Activated CD4-positive, alpha-beta memory T cell treated with anti-CD3 and anti-CD28 coated beads, Interleukin-2, amount 10 ng/mL, durations not matched to agents 7 days and 5 days (primary cell): ENCODE measurements at regions not wholly inside any gene's neighbourhood (a gene's known extent, or its start where the extent isn't known, plus 50 kb on each side); places are given as distances from the start of the nearest gene placed in this dataset.

Experiments used
- CTCF ChIA-PET: fragments of 350-600 bp; sonication (Branson Sonifier 250); formaldehyde crosslinking; loops from one replicate; lab custom pipeline; 2021; ENCODE audit warnings: antibody characterized with exemption, inconsistent platforms; lab: Charles Lee
- POLR2A ChIA-PET: fragments of 350-600 bp; sonication (Branson Sonifier 250); formaldehyde crosslinking; loops from one replicate; lab custom pipeline; 2021; ENCODE audit warnings: antibody characterized with exemption; lab: Charles Lee
- DNase-seq: peaks from one replicate; pipeline ENCODE4 v3.0.0-alpha.2; 2020
- H3K27ac Mint-ChIP-seq: one replicate; pipeline ENCODE4 v1.8.0; 2021; ENCODE audit warnings: mild to moderate bottlenecking, mixed read lengths
- H3K27me3 Mint-ChIP-seq: one replicate; pipeline ENCODE4 v1.8.0; 2021; ENCODE audit warnings: mixed read lengths
- H3K36me3 Mint-ChIP-seq: one replicate; pipeline ENCODE4 v1.8.0; 2021; ENCODE audit warnings: low read depth, mixed read lengths
- H3K4me1 Mint-ChIP-seq: one replicate; pipeline ENCODE4 v1.8.0; 2021; ENCODE audit warnings: mixed read lengths
- H3K4me3 Mint-ChIP-seq: one replicate; pipeline ENCODE4 v1.8.0; 2021; ENCODE audit warnings: mild to moderate bottlenecking, mixed read lengths
- H3K9me3 Mint-ChIP-seq: one replicate; pipeline ENCODE4 v1.8.0; 2021; ENCODE audit warnings: mixed read lengths

DNA sequence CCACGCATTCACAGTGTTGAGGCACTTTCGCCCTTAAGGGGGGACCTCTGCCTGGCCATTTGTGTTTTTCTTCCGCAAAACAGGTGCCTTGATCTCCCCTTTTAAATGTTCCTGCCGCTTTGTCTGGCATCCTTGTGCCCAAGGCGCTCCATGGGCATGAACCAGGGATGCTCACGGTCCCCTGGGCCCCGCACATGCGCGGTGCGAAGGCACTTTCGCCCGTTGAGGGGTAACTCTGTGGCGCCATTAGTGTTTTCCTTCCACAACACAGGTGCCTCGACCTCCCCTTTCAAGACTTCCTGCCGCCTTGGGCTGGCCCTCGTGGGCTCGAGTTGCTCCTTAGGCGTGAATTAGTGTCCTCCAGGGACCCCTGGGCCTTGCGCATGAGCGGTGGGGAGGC lies 335.5 kb downstream of the ALG10 start:
- ChIA-PET POLR2A (no interaction called here), CTCF (no interaction called here)
- Mint-ChIP-seq H3K27ac (no peak overlapping the region), H3K4me3 (no peak overlapping the region), H3K27me3 (no peaks in the 10 kb centered on the region), H3K4me1 (no peaks in the 10 kb centered on the region), H3K9me3 (peaks cover 3% of the 10 kb centered on the region), H3K36me3 (no peaks in the 10 kb centered on the region)
- DNase-seq, result no peak

DNA sequence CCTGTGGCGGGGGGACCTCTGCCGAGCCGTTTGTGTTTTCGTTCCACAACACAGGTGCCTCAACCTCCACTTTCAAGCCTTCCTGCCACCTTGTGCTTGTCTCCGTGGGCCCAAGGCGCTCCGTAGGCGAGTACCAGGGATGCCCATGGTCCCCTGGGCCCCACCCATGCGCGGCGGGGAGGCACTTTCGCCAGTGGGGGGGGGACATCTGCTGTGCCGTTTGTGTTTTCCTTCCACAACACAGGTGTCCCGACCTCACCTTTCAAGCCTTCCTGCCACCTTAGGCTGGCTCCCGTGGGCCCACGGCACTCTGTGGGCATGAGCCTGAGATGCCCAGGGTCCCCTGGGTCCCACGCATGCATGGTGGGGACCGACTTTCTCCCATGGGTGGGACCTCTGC lies 335.9 kb downstream of the ALG10 start:
- Mint-ChIP-seq H3K4me3 (no peak overlapping the region), H3K9me3 (peaks cover 3% of the 10 kb centered on the region), H3K36me3 (no peaks in the 10 kb centered on the region), H3K4me1 (no peaks in the 10 kb centered on the region), H3K27me3 (no peaks in the 10 kb centered on the region), H3K27ac (no peak overlapping the region)
- POLR2A ChIA-PET, result no interaction called here
- no peak for DNase-seq
- CTCF ChIA-PET, result no interaction called here

DNA sequence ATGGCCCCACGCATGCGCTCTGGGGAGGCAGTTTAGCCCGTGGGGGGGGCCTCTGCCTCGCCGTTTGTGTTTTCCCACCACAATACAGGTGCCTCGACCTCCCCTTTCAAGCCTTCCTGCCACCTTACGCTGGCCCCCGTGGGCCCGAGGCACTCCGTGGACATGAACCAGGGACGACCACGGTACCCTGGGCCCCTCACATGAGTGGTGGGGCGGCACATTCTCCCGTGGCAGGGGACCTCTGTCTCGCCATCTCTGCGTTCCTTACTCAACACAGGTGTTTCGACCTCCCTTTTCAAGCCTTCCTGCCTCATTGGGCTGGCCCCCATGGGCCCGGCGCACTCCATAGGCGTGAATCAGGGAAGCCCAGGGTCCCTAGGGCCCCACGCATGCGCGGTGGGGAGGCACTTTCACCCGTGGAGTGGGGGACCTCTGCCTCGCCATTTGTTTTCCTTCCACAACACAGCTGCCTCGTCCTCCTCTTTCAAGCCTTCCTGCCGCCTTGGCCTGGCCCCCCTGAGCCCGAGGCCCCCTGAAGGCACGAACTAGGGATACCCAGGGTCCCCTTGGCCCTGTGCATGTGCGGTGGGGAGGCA lies 339.5 kb downstream of the ALG10 start:
- H3K27ac Mint-ChIP-seq, result no peak overlapping the region
- DNase-seq, result no peak
- ChIA-PET CTCF (no interaction called here), POLR2A (no interaction called here)
- H3K9me3 Mint-ChIP-seq, result peaks cover 11% of the 10 kb centered on the region
- H3K4me1 Mint-ChIP-seq, result no peaks in the 10 kb centered on the region
- H3K4me3 Mint-ChIP-seq, result no peak overlapping the region
- H3K27me3 Mint-ChIP-seq, result no peaks in the 10 kb centered on the region
- H3K36me3 Mint-ChIP-seq, result no peaks in the 10 kb centered on the region

DNA sequence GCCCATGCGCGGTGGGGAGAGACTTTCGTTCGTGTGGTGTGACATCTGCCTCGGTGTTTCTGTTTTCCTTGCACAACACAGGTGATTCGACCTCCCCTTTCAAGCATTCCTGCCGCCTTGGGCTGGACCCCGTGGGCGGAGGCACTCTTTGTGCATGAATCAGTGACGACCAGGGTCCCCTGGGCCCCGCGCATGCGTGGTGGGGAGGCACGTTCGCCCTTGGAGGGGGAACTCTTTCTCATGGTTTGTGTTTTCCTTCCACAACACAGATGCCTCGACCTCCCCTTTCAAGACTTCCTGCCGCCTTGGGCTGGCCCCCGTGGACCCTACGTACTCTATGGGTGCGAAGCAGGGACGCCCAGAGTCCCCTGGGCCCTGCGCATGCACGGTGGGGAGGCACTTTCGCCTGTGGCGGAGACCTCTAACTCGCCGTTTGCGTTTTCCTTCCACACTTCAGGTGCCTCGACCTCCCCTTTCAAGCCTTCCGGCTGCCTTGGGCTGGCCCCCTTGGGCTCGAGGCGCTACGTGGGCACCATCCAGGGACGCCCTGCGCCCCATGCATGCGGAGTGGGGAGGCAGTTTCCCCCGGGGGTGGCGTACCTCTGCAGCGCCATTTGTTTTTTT lies 340.9 kb downstream of the ALG10 start:
- no peaks in the 10 kb centered on the region for H3K4me1 Mint-ChIP-seq
- H3K36me3 Mint-ChIP-seq, result no peaks in the 10 kb centered on the region
- peaks cover 13% of the 10 kb centered on the region for H3K9me3 Mint-ChIP-seq
- ChIA-PET CTCF (no interaction called here), POLR2A (no interaction called here)
- H3K27ac Mint-ChIP-seq, result no peak overlapping the region
- DNase-seq, result no peak
- no peaks in the 10 kb centered on the region for H3K27me3 Mint-ChIP-seq
- no peak overlapping the region for H3K4me3 Mint-ChIP-seq

DNA sequence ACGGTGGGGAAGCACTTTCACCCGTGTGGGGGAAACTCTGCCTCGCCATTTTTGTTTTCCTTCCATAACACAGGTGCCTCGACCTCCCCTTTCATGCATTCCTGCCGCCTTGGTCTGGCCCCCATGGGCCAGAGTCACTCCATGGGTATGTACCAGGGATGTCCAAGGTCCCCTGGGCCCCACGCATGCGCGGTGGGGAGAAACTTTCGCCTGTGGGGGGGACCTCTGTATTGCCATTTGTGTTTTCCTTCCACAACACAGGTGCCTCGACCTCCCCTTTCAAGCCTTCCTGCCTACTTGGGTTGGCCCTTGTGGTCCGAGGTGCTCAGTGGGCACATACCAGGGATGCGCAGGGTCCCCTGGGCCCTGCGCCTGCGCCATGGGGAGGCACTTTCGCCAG lies 345.8 kb downstream of the ALG10 start:
- H3K36me3 Mint-ChIP-seq, result no peaks in the 10 kb centered on the region
- peaks cover 21% of the 10 kb centered on the region for H3K9me3 Mint-ChIP-seq
- ChIA-PET POLR2A (no interaction called here), CTCF (no interaction called here)
- no peaks in the 10 kb centered on the region for H3K27me3 Mint-ChIP-seq
- H3K4me3 Mint-ChIP-seq, result no peak overlapping the region
- H3K27ac Mint-ChIP-seq, result no peak overlapping the region
- no peak for DNase-seq
- no peaks in the 10 kb centered on the region for H3K4me1 Mint-ChIP-seq

DNA sequence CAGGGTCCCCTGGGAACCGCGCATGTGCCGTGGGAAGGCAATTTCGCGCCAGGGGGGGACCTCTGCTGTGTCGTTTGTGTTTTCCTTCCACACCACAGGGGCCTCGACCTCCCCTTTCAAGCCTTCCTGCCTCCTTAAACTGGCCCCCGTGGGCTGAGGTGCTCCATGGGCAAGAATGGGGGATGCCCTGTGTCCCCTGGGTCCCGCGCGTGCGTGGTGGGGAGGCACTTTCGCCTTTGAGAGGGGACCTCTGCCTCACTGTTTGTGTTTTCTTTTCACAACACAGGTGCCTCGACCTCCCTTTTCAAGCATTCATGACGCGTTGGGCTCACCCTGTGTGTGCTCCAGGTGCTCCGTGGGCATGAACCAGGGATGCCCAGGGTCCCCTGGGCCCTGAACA lies 348.8 kb downstream of the ALG10 start:
- CTCF ChIA-PET, result no interaction called here

DNA sequence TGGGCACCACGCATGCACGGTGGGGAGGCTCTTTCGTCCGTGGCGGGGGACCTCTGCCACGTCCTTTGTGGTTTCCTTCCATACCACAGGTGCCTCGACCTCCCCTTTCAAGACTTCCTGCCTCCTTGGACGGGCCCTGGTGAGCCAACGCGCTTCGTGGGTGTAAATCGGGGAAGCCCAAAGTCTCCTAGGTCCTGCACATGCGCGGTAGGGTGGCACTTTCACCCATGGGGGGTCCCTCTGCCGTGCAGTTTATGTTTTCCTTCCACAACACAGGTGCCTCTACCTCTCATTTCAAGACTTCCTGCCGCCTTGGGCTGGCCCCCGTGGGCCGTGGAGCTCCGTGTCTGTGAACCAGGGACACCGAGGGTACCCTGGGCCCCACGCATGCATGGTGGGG lies 349.7 kb downstream of the ALG10 start:
- Mint-ChIP-seq H3K27me3 (no peaks in the 10 kb centered on the region), H3K9me3 (peaks cover 24% of the 10 kb centered on the region), H3K4me3 (no peak overlapping the region), H3K36me3 (no peaks in the 10 kb centered on the region), H3K27ac (no peak overlapping the region), H3K4me1 (no peaks in the 10 kb centered on the region)
- CTCF ChIA-PET, result no interaction called here
- no peak for DNase-seq
- POLR2A ChIA-PET, result no interaction called here

More for the DNA sequence above, 348.8 kb downstream of the ALG10 start:
- Mint-ChIP-seq H3K4me3 (no peak overlapping the region), H3K36me3 (no peaks in the 10 kb centered on the region), H3K9me3 (peaks cover 27% of the 10 kb centered on the region), H3K27ac (no peak overlapping the region), H3K4me1 (no peaks in the 10 kb centered on the region), H3K27me3 (no peaks in the 10 kb centered on the region)
- POLR2A ChIA-PET, result no interaction called here
- no peak for DNase-seq

DNA sequence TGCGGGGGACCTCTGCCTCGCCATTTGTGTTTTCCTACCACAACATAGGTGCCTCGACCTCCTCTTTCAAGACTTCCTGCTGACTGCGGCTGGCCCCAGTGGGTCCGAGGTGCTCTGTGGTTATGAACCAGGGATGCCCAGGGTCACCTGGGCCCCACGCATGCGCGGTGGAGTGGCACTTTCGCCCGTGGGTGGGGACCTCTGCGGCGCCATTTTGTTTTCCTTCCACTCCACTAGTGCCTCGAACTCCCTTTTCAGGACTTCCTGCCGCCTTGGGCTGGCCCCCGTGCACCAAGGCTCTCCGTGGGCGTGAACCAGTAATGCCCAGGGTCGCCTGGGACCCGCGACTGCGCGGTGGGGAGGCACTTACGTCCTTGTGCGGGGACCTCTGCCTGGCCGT lies 351.6 kb downstream of the ALG10 start:
- CTCF ChIA-PET, result no interaction called here
- Mint-ChIP-seq H3K27ac (no peak overlapping the region), H3K36me3 (no peaks in the 10 kb centered on the region), H3K27me3 (no peaks in the 10 kb centered on the region), H3K9me3 (peaks cover 26% of the 10 kb centered on the region), H3K4me1 (no peaks in the 10 kb centered on the region), H3K4me3 (no peak overlapping the region)
- no peak for DNase-seq
- POLR2A ChIA-PET, result no interaction called here

DNA sequence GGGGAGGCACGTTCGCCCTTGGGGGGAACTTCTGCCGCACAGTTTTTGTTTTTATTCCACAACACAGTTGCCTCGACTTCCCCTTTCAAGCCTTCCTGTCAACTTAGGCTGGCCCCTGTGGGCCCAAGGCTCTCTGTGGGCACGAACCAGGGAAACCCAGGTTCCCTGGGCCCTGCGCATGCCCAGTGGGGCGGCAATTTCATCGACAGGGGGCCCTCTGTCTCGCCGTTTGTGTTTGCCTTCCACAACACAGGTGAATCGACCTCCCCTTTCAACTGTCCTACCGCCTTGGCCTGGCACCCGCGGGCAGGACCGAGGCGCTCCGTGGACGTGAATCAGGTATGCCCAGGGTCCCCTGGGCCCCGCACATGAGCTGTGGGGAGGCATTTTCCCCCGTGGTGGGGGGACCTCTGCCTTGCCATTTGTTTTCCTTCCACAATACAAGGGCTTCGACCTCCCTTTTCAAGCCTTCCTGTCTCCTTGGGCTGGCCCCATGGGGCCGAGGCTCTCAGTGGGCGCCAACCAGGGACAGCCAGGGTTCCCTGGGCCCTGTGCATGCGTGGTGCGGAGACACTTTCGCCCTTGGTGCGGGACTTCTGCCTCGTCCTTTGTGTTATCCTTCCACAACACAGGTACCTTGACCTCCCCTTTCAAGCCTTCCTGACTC lies 354.0 kb downstream of the ALG10 start:
- Mint-ChIP-seq H3K9me3 (peaks cover 31% of the 10 kb centered on the region), H3K4me1 (no peaks in the 10 kb centered on the region), H3K4me3 (no peak overlapping the region), H3K36me3 (no peaks in the 10 kb centered on the region), H3K27me3 (no peaks in the 10 kb centered on the region), H3K27ac (no peak overlapping the region)
- POLR2A ChIA-PET, result no interaction called here
- no peak for DNase-seq
- CTCF ChIA-PET, result no interaction called here

DNA sequence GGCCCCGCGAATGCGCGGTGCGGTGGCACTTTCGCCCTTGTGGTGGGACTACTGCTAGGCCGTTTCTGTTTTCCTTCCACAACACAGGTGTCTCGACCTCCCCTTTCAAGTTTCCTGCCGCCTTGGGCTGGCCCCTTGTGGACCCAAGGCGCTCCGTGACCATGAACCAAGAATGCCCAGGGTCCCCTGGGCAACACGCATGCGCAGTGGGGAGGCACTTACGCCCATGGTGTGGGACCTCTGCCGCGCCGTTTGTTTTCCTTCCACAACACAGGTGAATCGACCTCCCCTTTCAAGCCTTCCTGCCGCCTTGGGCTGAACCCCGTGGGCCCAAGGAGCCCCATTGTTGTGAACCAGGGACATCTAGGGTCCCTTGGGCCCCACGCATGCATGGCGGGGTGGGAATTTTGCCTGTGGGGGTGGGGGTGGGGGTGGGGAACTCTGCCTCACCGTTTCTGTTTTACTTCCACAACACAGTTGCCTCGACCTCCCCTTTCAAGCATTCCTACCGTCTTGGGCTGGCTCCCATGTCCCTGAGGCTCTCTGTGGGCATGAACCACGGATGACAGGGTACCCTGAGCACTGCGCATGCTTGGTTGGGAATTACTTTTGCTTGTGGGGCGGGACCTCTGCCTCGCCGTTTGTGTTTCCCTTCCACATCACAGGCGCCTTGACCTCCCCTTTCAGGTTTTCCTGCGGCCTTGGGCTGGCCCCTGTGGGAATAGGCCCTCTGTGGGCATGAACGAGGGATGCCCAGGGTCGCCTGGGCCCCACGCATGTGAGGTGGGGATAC lies 355.1 kb downstream of the ALG10 start:
- no peaks in the 10 kb centered on the region for H3K4me1 Mint-ChIP-seq
- no peak overlapping the region for H3K27ac Mint-ChIP-seq
- H3K4me3 Mint-ChIP-seq, result no peak overlapping the region
- peaks cover 34% of the 10 kb centered on the region for H3K9me3 Mint-ChIP-seq
- POLR2A ChIA-PET, result no interaction called here
- H3K36me3 Mint-ChIP-seq, result no peaks in the 10 kb centered on the region
- CTCF ChIA-PET, result no interaction called here
- DNase-seq, result no peak
- H3K27me3 Mint-ChIP-seq, result no peaks in the 10 kb centered on the region

DNA sequence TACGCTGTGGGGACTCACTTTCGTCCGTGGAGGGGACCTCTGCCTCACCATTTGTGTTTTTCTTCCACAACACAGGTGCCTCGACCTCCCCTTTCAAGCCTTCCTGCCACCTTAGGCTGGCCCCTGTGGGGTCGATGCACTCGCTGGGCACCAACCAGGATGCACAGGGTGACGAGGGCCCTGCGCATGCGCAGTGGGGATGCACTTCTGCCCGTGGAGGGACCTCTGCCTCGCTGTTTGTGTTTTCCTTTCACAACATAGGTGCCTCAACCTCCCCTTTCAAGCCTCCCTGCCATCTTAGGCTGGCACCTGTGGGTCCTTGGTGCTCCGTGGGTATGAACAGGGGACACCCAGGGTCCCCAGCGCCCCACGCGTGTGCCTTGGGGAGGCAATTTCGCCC lies 356.8 kb downstream of the ALG10 start:
- CTCF ChIA-PET, result no interaction called here
- Mint-ChIP-seq H3K27ac (no peak overlapping the region), H3K27me3 (no peaks in the 10 kb centered on the region), H3K36me3 (no peaks in the 10 kb centered on the region), H3K4me1 (no peaks in the 10 kb centered on the region), H3K4me3 (no peak overlapping the region), H3K9me3 (peaks cover 25% of the 10 kb centered on the region)
- no peak for DNase-seq
- POLR2A ChIA-PET, result no interaction called here

DNA sequence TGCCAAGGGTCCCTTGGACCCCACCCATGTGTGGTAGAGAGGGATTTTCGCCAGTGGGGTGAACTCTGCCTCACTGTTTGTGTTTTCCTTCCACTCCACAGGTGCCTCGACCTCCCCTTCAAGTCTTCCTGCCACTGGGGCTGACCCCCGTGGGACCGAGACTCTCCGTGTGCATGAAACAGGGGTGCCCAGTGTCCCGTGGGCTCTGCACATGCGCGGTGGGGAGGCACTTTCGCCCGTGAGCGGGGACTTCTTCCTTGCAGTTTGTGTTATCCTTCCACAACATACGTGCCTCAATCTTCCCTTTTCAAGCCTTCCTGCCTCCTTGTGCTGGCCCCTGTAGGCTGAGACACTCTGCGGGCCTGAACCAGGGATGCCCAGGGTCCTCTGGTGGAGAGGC lies 362.4 kb downstream of the ALG10 start:
- peaks cover 39% of the 10 kb centered on the region for H3K9me3 Mint-ChIP-seq
- H3K36me3 Mint-ChIP-seq, result no peaks in the 10 kb centered on the region
- no peaks in the 10 kb centered on the region for H3K27me3 Mint-ChIP-seq
- no peak overlapping the region for H3K27ac Mint-ChIP-seq
- CTCF ChIA-PET, result no interaction called here
- H3K4me1 Mint-ChIP-seq, result no peaks in the 10 kb centered on the region
- DNase-seq, result no peak
- H3K4me3 Mint-ChIP-seq, result no peak overlapping the region
- POLR2A ChIA-PET, result no interaction called here

DNA sequence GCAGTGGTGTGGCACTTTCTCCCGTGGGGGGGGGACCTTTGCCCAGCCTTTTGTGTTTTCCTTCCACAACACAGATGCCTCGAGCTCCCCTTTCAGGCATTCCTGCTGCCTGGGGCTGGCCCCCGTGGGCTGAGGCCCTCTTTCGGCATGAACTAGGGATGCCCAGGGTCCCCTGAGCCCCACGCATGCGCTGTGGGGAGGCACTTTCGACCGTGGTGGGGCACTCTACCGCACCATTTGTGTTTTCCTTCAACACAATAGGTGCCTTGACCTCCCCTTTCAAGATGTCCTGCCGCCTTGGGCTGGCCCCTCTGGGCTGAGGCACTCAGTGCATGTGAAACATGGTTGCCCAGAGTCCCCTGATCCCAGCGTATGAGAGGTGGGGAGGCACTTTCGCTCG lies 363.7 kb downstream of the ALG10 start:
- H3K9me3 Mint-ChIP-seq, result peaks cover 41% of the 10 kb centered on the region
- H3K36me3 Mint-ChIP-seq, result peaks cover 4% of the 10 kb centered on the region
- H3K4me1 Mint-ChIP-seq, result no peaks in the 10 kb centered on the region
- POLR2A ChIA-PET, result no interaction called here
- CTCF ChIA-PET, result no interaction called here
- no peak overlapping the region for H3K4me3 Mint-ChIP-seq
- H3K27ac Mint-ChIP-seq, result no peak overlapping the region
- no peak for DNase-seq
- no peaks in the 10 kb centered on the region for H3K27me3 Mint-ChIP-seq
